ENCODE measurements at regions not wholly inside any gene's neighbourhood (a gene's known extent, or its start where the extent isn't known, plus 50 kb on each side); places are given as distances from the start of the nearest gene placed in this dataset.
A peak's percentile ranks its signal among the peaks of the same experiment; 100 is the strongest.

DNA sequence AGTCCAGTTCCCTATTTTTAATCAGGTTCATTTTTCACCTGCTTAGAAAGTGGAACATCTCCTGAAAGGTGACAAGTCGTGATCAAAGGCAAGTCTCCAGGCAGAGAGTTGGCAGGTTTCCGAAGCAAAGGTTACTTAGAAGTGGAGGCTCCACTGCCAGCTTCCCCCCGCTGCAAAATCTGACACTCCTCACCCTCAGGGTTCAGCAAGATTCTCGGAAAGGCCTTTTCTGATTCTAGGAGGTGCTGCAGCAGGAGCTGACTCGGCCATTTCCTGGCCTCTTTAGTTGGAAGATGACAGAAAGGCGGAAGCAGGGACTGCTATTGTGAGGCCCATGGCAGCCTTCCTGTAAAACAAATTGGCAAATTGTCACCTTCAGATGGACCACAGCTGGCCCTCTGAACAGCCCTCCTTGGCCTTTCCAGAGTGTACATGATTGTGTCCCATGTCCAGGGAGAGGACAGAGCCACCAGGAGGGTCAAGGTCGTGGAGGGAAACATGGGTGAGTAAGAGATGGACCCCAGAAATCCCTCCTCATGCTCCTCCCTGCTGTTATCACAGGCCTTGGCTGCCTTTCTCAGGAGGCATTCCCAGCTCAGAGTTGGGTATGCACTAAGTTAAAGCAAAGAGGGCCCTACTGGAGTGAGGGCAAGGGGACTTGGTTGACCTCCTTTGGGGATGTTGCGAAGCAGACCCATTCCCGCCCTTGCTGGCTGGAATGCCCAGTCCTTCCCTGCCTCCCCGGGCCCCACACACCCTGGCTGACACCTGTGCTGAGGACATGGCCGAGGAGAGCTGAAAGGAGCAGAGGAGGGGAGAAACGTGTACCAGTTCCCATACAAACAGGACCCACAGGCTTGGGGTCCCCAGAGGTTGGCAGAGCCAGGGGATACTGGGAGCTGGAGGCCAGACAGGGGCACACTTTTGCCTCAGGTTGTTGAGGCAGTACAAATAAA is 115.5 kb upstream of the IRF2BP2 start:
- TF ChIP-seq, protein P1, sequence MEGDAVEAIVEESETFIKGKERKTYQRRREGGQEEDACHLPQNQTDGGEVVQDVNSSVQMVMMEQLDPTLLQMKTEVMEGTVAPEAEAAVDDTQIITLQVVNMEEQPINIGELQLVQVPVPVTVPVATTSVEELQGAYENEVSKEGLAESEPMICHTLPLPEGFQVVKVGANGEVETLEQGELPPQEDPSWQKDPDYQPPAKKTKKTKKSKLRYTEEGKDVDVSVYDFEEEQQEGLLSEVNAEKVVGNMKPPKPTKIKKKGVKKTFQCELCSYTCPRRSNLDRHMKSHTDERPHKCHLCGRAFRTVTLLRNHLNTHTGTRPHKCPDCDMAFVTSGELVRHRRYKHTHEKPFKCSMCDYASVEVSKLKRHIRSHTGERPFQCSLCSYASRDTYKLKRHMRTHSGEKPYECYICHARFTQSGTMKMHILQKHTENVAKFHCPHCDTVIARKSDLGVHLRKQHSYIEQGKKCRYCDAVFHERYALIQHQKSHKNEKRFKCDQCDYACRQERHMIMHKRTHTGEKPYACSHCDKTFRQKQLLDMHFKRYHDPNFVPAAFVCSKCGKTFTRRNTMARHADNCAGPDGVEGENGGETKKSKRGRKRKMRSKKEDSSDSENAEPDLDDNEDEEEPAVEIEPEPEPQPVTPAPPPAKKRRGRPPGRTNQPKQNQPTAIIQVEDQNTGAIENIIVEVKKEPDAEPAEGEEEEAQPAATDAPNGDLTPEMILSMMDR (IDR thresholded peaks at IDR 0.05): no peak
- no peaks in the 10 kb centered on the region for H3K36me3 ChIP-seq (ENCODE audit: insufficient read depth, low read length)
- peak overlapping the region; percentile 33 for H3K4me3 ChIP-seq (ENCODE audit: low read length)

DNA sequence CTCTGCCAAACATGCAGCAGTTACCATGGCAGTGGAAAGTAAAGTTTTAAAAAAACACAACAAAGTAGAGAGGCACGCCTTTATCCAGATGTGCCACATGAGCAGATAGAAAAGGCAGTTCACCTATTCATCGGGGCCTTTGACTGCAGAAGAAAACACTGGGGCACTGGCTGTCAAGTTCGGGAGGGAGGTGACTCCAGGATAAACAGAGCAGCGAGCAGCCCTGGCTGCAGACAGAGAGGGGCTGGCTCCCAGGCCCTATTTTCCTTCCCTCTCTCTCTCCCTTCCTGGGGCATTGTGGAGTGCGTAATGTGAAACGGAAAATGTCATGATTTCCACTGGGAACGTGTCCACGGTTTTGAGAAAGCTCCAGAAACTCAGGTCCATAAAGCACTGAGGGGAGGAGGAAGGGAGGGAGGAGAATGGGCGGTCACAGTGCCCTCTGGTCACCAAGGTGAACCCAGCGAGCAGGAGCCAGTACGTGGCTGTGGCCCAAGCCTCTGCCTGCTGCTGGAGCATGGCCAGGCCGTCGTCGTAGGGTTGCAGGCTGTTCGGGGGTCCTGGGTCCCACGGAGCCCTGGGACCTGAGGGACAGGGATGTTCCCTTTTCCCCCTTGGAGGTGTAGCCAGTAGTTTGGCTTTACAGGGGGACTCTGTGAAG is 114.7 kb upstream of the IRF2BP2 start:
- Mint-ChIP-seq H3K36me3 (ENCODE audit: low read depth) (no peaks in the 10 kb centered on the region), H3K27me3 (no peaks in the 10 kb centered on the region), H3K27ac (peak overlapping the region; percentile 93), H3K9me3 (no peaks in the 10 kb centered on the region), H3K4me1 (ENCODE audit: low read depth) (peaks cover 93% of the 10 kb centered on the region), H3K4me3 (peak overlapping the region; percentile 76)
- ATAC-seq (ENCODE audit: poor library complexity) (peak; percentile 68), DNase-seq (peak in 8 of 14 experiments; percentile 6 to 66 (median 36))
- intact Hi-C loops (cut with DNase I, micrococcal nuclease): loop anchor here (1.0 to 10.0 kb wide), 8 partner anchors 35 to 358 kb away; no protein-coding TSS in a partner anchor
- peak overlapping the region; percentile 33 for H3K4me3 ChIP-seq (ENCODE audit: low read length)
- peaks cover 67% of the 10 kb centered on the region for H3K4me1 ChIP-seq (ENCODE audit: insufficient read depth, low read length)
- POLR2A ChIA-PET: interaction anchor here (0.6 to 7.3 kb wide), 28 partner anchors 9 to 436 kb away, joined by 3 to 238 read pairs (median 5); partner anchors contain the start of gene IRF2BP2
- CTCF ChIA-PET: interaction anchor here (0.8 to 2.2 kb wide), 10 partner anchors 11 to 359 kb away, joined by 3 to 17 read pairs (median 3); no protein-coding TSS in a partner anchor
- no peaks in the 10 kb centered on the region for H3K36me3 ChIP-seq (ENCODE audit: insufficient read depth, low read length)
- no peaks in the 10 kb centered on the region for H3K27me3 ChIP-seq (ENCODE audit: control insufficient read depth in 1 of 2, insufficient read depth in 2 of 2, low read length in 2 of 2)
- peak overlapping the region; percentile 94 to 98 for H3K27ac ChIP-seq (ENCODE audit: low read depth in 1 of 2, low read length in 2 of 2)
- H3K9me3 ChIP-seq (ENCODE audit: control insufficient read depth in 1 of 2, insufficient read depth in 1 of 2, low read length in 2 of 2): no peaks in the 10 kb centered on the region
- TF ChIP-seq, protein P1 (IDR thresholded peaks at IDR 0.05): no peak

More for the DNA sequence above, 115.5 kb upstream of the IRF2BP2 start:
- DNase-seq: peak in 13 of 14 experiments; percentile 12 to 80 (median 40)
- no peaks in the 10 kb centered on the region for H3K9me3 Mint-ChIP-seq
- Histone ChIP-seq H3K27me3 (ENCODE audit: control insufficient read depth in 1 of 2, insufficient read depth in 2 of 2, low read length in 2 of 2) (no peaks in the 10 kb centered on the region), H3K4me1 (ENCODE audit: insufficient read depth, low read length) (peaks cover 73% of the 10 kb centered on the region), H3K9me3 (ENCODE audit: control insufficient read depth in 1 of 2, insufficient read depth in 1 of 2, low read length in 2 of 2) (no peaks in the 10 kb centered on the region), H3K27ac (ENCODE audit: low read depth in 1 of 2, low read length in 2 of 2) (peak overlapping the region; percentile 94 to 98)
- peak overlapping the region; percentile 93 for H3K27ac Mint-ChIP-seq
- POLR2A ChIA-PET: interaction anchor here (0.6 to 7.3 kb wide), 10 partner anchors 10 to 264 kb away, joined by 3 to 238 read pairs (median 12); partner anchors contain the start of gene IRF2BP2
- ATAC-seq (ENCODE audit: poor library complexity): peak; percentile 9
- intact Hi-C loops (cut with DNase I, micrococcal nuclease): loop anchor here (1.0 to 10.0 kb wide), 4 partner anchors 113 to 357 kb away; no protein-coding TSS in a partner anchor
- CTCF ChIA-PET: interaction anchor here (1.4 to 2.2 kb wide), 2 partner anchors 45 to 114 kb away, joined by 3 to 17 read pairs; no protein-coding TSS in a partner anchor
- no peaks in the 10 kb centered on the region for H3K36me3 Mint-ChIP-seq (ENCODE audit: low read depth)
- peak overlapping the region; percentile 76 for H3K4me3 Mint-ChIP-seq
- no peaks in the 10 kb centered on the region for H3K27me3 Mint-ChIP-seq
- peaks cover 95% of the 10 kb centered on the region for H3K4me1 Mint-ChIP-seq (ENCODE audit: low read depth)
